B cell (primary cell): ENCODE measurements at regions not wholly inside any gene's neighbourhood (a gene's known extent, or its start where the extent isn't known, plus 50 kb on each side); places are given as distances from the start of the nearest gene placed in this dataset.

Experiments used
- EZH2 ChIP-seq: IDR thresholded peaks from 2 replicates; pipeline ENCODE4 v1.6.1; 2012; ENCODE audit warnings: borderline replicate concordance, low read depth, mild to moderate bottlenecking, moderate library complexity, low read length; ENCODE audit not compliant: insufficient read depth, poor library complexity, severe bottlenecking
- TF ChIP-seq, protein P1 (sequence below): fragments of 200-600 bp; IDR thresholded peaks from one replicate; pipeline ENCODE4 v1.8.0; 2022; ENCODE audit warnings: antibody characterized with exemption, mild to moderate bottlenecking

- TF ChIP-seq, protein P1, sequence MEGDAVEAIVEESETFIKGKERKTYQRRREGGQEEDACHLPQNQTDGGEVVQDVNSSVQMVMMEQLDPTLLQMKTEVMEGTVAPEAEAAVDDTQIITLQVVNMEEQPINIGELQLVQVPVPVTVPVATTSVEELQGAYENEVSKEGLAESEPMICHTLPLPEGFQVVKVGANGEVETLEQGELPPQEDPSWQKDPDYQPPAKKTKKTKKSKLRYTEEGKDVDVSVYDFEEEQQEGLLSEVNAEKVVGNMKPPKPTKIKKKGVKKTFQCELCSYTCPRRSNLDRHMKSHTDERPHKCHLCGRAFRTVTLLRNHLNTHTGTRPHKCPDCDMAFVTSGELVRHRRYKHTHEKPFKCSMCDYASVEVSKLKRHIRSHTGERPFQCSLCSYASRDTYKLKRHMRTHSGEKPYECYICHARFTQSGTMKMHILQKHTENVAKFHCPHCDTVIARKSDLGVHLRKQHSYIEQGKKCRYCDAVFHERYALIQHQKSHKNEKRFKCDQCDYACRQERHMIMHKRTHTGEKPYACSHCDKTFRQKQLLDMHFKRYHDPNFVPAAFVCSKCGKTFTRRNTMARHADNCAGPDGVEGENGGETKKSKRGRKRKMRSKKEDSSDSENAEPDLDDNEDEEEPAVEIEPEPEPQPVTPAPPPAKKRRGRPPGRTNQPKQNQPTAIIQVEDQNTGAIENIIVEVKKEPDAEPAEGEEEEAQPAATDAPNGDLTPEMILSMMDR = no peak
- TF ChIP-seq EZH2 = no peak
Observed at GRCh38 chr6:91328241-91328640, 741.4 kb upstream of the MAP3K7 start.
